Calu3 (cell line): ENCODE measurements at regions not wholly inside any gene's neighbourhood (a gene's known extent, or its start where the extent isn't known, plus 50 kb on each side); places are given as distances from the start of the nearest gene placed in this dataset.

Experiments used
- BruUV-seq: library from RNA; stranded (reverse); fragments of 400-500 nt; replicated peaks from 2 replicates; lab custom pipeline; 2021; lab: Mats Ljungman, UMichigan
- CTCF ChIA-PET: fragments of 300-600 bp; sonication (Branson Sonifier 250); formaldehyde crosslinking; loops from one replicate; lab custom pipeline; 2022; ENCODE audit warnings: antibody characterized with exemption; lab: Charles Lee
- DNase-seq: peaks from one replicate; pipeline ENCODE4 v3.0.0; 2022
- H3K27ac Mint-ChIP-seq: one replicate; pipeline ENCODE4 v1.8.0; 2022; ENCODE audit warnings: mixed read lengths; ENCODE audit not compliant: unreplicated experiment
- H3K27me3 Mint-ChIP-seq: one replicate; pipeline ENCODE4 v1.8.0; 2022; ENCODE audit warnings: mixed read lengths; ENCODE audit not compliant: unreplicated experiment
- H3K36me3 Mint-ChIP-seq: one replicate; pipeline ENCODE4 v1.8.0; 2022; ENCODE audit warnings: mild to moderate bottlenecking, moderate library complexity, mixed read lengths; ENCODE audit not compliant: insufficient read depth, unreplicated experiment
- H3K4me1 Mint-ChIP-seq: one replicate; pipeline ENCODE4 v1.8.0; 2022; ENCODE audit warnings: mild to moderate bottlenecking, low read depth, mixed read lengths; ENCODE audit not compliant: unreplicated experiment
- H3K4me3 Mint-ChIP-seq: one replicate; pipeline ENCODE4 v1.8.0; 2022; ENCODE audit warnings: mild to moderate bottlenecking, low read depth, moderate library complexity, mixed read lengths; ENCODE audit not compliant: unreplicated experiment
- H3K9me3 Mint-ChIP-seq: one replicate; pipeline ENCODE4 v1.8.0; 2022; ENCODE audit warnings: low read depth, mixed read lengths; ENCODE audit not compliant: unreplicated experiment
- CTCF ChIP-seq: fragments of 200-600 bp; IDR thresholded peaks from one replicate; pipeline ENCODE4 v1.8.0; 2022; ENCODE audit warnings: antibody characterized with exemption; ENCODE audit not compliant: unreplicated experiment
- intact Hi-C: fragments of 100-400 bp; cut with micrococcal nuclease; formaldehyde crosslinking; loops from one replicate; pipeline ENCODE4 v1.10.0; 2022; ENCODE audit not compliant: unreplicated experiment

DNA sequence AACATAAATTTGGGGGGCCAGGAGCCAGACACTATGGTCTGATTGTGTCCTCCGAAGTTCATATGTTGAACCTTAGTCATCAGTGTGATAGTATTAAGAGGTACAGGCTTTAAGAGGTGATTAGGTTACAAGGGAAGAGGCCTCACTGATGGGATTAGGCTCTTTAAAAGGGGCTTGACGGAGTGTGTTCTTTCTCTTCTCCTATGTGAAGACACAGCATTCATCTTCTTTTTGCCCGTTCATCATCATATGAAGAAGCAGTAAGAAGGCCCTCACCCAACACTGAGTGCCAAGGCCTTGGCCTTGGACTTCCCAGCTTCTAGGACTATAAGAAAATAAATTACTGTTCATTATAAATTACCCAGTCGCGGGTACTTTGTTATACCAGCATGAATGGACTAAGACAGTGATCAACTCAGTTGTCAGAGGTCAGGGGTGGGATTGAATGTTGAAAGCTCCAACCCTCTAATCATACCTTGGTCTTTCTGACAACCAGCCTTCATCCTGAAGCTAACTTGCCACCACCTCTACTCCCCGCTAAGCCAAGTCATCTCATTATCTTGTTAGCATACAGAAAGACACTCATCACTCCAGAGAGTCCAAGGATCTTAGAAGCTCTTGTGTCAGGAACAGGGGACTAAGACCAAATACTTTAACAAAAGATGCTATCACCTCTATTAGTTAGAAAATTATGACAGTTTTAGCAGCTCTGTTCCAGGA, 543.4 kb upstream of the DIPK2B start:
- intact Hi-C loops: loop anchor here (10.0 kb wide), 1 partner anchor 149 kb away; no protein-coding TSS in a partner anchor
- no peak overlapping the region for H3K4me3 Mint-ChIP-seq
- TF ChIP-seq CTCF: no peak
- H3K36me3 Mint-ChIP-seq: peaks cover 57% of the 10 kb centered on the region
- DNase-seq: no peak
- H3K27ac Mint-ChIP-seq: peak overlapping the region; percentile 50
- H3K27me3 Mint-ChIP-seq: no peaks in the 10 kb centered on the region
- peaks cover 1% of the 10 kb centered on the region for H3K9me3 Mint-ChIP-seq
- CTCF ChIA-PET: interaction anchor here (0.6 kb wide), 1 partner anchor 683 kb away, joined by 3 read pairs; no protein-coding TSS in a partner anchor
- no TSS peak for BruUV-seq
- H3K4me1 Mint-ChIP-seq: peaks cover 29% of the 10 kb centered on the region

DNA sequence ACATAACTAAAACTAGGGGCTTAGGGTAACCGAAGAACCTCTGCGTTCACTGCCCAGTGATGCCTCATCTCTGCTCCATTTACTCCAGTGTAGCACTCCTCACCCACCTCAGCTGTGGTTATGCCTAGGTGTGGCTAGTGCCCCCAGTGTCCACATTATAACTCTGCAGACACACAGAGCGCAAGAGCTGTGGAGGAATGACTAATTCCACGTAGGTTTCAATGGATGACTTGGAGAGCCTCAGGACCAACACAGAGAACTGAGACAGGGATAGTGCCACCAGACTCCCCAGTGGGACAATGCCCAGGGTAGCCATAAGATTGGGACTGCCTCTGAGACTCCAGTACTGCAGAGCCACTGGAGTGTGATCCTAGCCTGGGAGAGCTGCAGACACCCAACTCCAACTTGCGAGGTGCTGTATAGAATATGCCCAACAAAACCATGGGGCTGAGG, 542.4 kb upstream of the DIPK2B start:
- BruUV-seq: no TSS peak
- peaks cover 22% of the 10 kb centered on the region for H3K4me1 Mint-ChIP-seq
- H3K27me3 Mint-ChIP-seq: no peaks in the 10 kb centered on the region
- peak; percentile 36 for DNase-seq
- CTCF ChIA-PET: no interaction called here
- TF ChIP-seq CTCF: no peak
- no peak overlapping the region for H3K4me3 Mint-ChIP-seq
- H3K27ac Mint-ChIP-seq: peak overlapping the region; percentile 50
- intact Hi-C loops: loop anchor here (10.0 kb wide), 1 partner anchor 148 kb away; no protein-coding TSS in a partner anchor
- peaks cover 51% of the 10 kb centered on the region for H3K36me3 Mint-ChIP-seq
- peaks cover 2% of the 10 kb centered on the region for H3K9me3 Mint-ChIP-seq

- Mint-ChIP-seq H3K4me3 (no peak overlapping the region), H3K36me3 (peaks cover 29% of the 10 kb centered on the region), H3K4me1 (peaks cover 2% of the 10 kb centered on the region), H3K27me3 (no peaks in the 10 kb centered on the region), H3K9me3 (peaks cover 2% of the 10 kb centered on the region), H3K27ac (no peak overlapping the region)
- DNase-seq: no peak
- CTCF ChIA-PET: no interaction called here
- no peak for TF ChIP-seq CTCF
- no TSS peak for BruUV-seq
- intact Hi-C loops: loop anchor here (10.0 kb wide), 1 partner anchor 145 kb away; no protein-coding TSS in a partner anchor
Observed at GRCh38 chrX:45740291-45740690, 539.6 kb upstream of the DIPK2B start.

DNA sequence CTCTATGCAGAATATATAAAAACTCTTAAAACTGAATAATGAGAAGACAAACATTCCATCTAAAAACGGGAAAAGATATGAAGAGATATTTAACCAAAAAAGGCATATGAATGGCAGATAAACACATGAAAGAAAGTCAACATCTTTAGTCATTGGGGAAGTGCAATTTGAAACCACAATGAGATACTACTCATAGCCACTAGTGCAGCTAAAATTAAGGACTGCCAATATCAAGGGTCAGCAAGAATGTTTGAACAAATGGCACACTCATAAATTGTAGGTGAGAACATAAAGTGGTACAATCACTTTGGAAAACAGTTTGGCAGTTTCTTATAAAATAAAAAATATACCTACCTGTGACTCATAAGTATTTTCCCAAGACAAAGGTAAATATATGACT, 534.9 kb upstream of the DIPK2B start:
- CTCF ChIA-PET: no interaction called here
- Mint-ChIP-seq H3K27ac (no peak overlapping the region), H3K4me1 (no peaks in the 10 kb centered on the region), H3K4me3 (no peak overlapping the region), H3K27me3 (no peaks in the 10 kb centered on the region), H3K36me3 (peaks cover 9% of the 10 kb centered on the region), H3K9me3 (peaks cover 10% of the 10 kb centered on the region)
- TF ChIP-seq CTCF: no peak
- intact Hi-C loops: no loop called here
- no peak for DNase-seq
- no TSS peak for BruUV-seq
